GM23338 (cell line): ENCODE measurements at regions not wholly inside any gene's neighbourhood (a gene's known extent, or its start where the extent isn't known, plus 50 kb on each side); places are given as distances from the start of the nearest gene placed in this dataset.

Experiments used
- CREB1 ChIP-seq: fragments of 250-450 bp; sonication (Bioruptor Pico); IDR thresholded peaks from 2 replicates; pipeline ENCODE4 v1.5.0; 2020; ENCODE audit warnings: low read depth, mild to moderate bottlenecking, moderate library complexity
- CTCF ChIP-seq, 2 experiments: fragments of 200-600 bp in 1 of 2; sonication (generic) in 1 of 2; conservative IDR thresholded peaks; 2 replicates each; pipeline versions ENCODE4 v1.5.1 to v1.6.1; 2016 to 2017; ENCODE audit warnings: antibody characterized with exemption in 2 of 2, low read depth in 2 of 2, mild to moderate bottlenecking in 2 of 2, moderate library complexity in 1 of 2
- ETS1 ChIP-seq: IDR thresholded peaks from 2 replicates; pipeline ENCODE4 v1.6.1; 2016; ENCODE audit warnings: antibody characterized with exemption
- EZH2 ChIP-seq: fragments of 200-600 bp; sonication (generic); IDR thresholded peaks from one replicate; pipeline ENCODE4 v1.8.0; 2017; ENCODE audit warnings: antibody characterized with exemption, mild to moderate bottlenecking, low read depth; ENCODE audit not compliant: unreplicated experiment
- EZH2phosphoT487 ChIP-seq: fragments of 200-600 bp; sonication (generic); IDR thresholded peaks from one replicate; pipeline ENCODE4 v1.8.1; 2018; ENCODE audit warnings: antibody characterized with exemption; ENCODE audit not compliant: unreplicated experiment
- JUNB ChIP-seq: IDR thresholded peaks from one replicate; pipeline ENCODE4 v1.6.1; 2016; ENCODE audit warnings: antibody characterized with exemption; ENCODE audit not compliant: unreplicated experiment
- NANOG ChIP-seq: IDR thresholded peaks from 2 replicates; pipeline ENCODE4 v1.6.1; 2016; ENCODE audit warnings: antibody characterized with exemption, borderline replicate concordance
- POLR2AphosphoS5 ChIP-seq: IDR thresholded peaks from 2 replicates; pipeline ENCODE4 v1.6.1; 2016; ENCODE audit warnings: antibody characterized with exemption, low read depth
- REST ChIP-seq: IDR thresholded peaks from one replicate; pipeline ENCODE4 v1.6.1; 2018; ENCODE audit warnings: antibody characterized with exemption; ENCODE audit not compliant: unreplicated experiment
- STAT1 ChIP-seq: IDR thresholded peaks from one replicate; pipeline ENCODE4 v1.6.1; 2016; ENCODE audit warnings: antibody characterized with exemption; ENCODE audit not compliant: unreplicated experiment
- ZNF114 ChIP-seq: fragments of 250-450 bp; sonication (Bioruptor Pico); IDR thresholded peaks from 2 replicates; pipeline ENCODE4 v1.5.0; 2020; ENCODE audit warnings: mild to moderate bottlenecking, moderate library complexity
- ZNF331 ChIP-seq: fragments of 250-450 bp; sonication (Bioruptor Pico); IDR thresholded peaks from 2 replicates; pipeline ENCODE4 v1.5.0; 2020; ENCODE audit warnings: low read depth, mild to moderate bottlenecking, moderate library complexity
- ZNF462 ChIP-seq: fragments of 250-450 bp; sonication (Bioruptor Pico); IDR thresholded peaks from 2 replicates; pipeline ENCODE4 v1.5.0; 2020; ENCODE audit warnings: mild to moderate bottlenecking, moderate library complexity

GRCh38 chr10:33760056-33760943 lies 425.8 kb upstream of the NRP1 start:
- TF ChIP-seq CTCF (conservative IDR thresholded peaks at IDR 0.05; ENCODE audit: low read depth in 2 of 2) (no peak), EZH2 (no peak), EZH2phosphoT487 (no peak), POLR2AphosphoS5 (no peak), JUNB (no peak), ZNF462 (CRISPR knock-in tag) (no peak), REST (no peak), STAT1 (no peak), ETS1 (no peak), CREB1 (CRISPR knock-in tag) (no peak), ZNF331 (no peak), ZNF114 (no peak), NANOG (no peak)
